SK-N-SH (cell line): ENCODE measurements at regions not wholly inside any gene's neighbourhood (a gene's known extent, or its start where the extent isn't known, plus 50 kb on each side); places are given as distances from the start of the nearest gene placed in this dataset.

Source experiments
- CTCF ChIA-PET: fragments of 300-600, 350-600 bp; formaldehyde crosslinking; extraction: SDS; loops from one replicate; lab custom pipeline; 2021; lab: Yijun Ruan, JAX
- POLR2A ChIA-PET: fragments of 350-600 bp; sonication (Branson Sonifier 250); formaldehyde crosslinking; extraction: SDS; loops from one replicate; lab custom pipeline; 2020; ENCODE audit warnings: antibody characterized with exemption, inconsistent platforms; lab: Yijun Ruan, JAX
- DNase-seq: peaks from one replicate; pipeline ENCODE4 v3.0.0; 2012
- H2AFZ ChIP-seq: fragments of 200-600 bp; sonication (generic); 2 replicates; pipeline ENCODE4 v1.8.1; 2016; ENCODE audit warnings: antibody characterized with exemption, mild to moderate bottlenecking, low read depth
- H3F3A ChIP-seq: fragments of 200-600 bp; sonication (generic); replicated peaks from 2 replicates; pipeline ENCODE3; 2016; ENCODE audit warnings: antibody characterized with exemption, mild to moderate bottlenecking; ENCODE audit not compliant: insufficient read depth
- H3K27ac ChIP-seq, 2 experiments: fragments of 200-500 bp in 1 of 2; fragments of 200-600 bp in 1 of 2; sonication (Bioruptor generic) in 1 of 2; sonication (generic), shearing (Covaris generic) in 1 of 2; 2 replicates each; pipeline versions ENCODE4 v1.5.1 to v1.6.1; 2014 to 2016; ENCODE audit warnings: low read depth in 2 of 2, inconsistent platforms in 1 of 2, low read length in 1 of 2, mild to moderate bottlenecking in 1 of 2, mixed read lengths in 1 of 2
- H3K27me3 ChIP-seq: fragments of 200-600 bp; sonication (generic), shearing (Covaris generic); 2 replicates; pipeline ENCODE4 v1.6.1; 2016; ENCODE audit warnings: mixed run types; ENCODE audit not compliant: insufficient read depth
- H3K36me3 ChIP-seq, 2 experiments: fragments of 200-500 bp in 1 of 2; fragments of 200-600 bp in 1 of 2; sonication (Bioruptor generic) in 1 of 2; sonication (generic) in 1 of 2; replicated peaks in 1 of 2; 2 replicates each; pipeline versions ENCODE3 to v1.5.1; 2014 to 2016; ENCODE audit warnings: low read length in 1 of 2, mild to moderate bottlenecking in 1 of 2; ENCODE audit not compliant: insufficient read depth in 2 of 2, control insufficient read depth in 1 of 2
- H3K4me1 ChIP-seq, 2 experiments: fragments of 200-500 bp in 1 of 2; fragments of 200-600 bp in 1 of 2; sonication (Bioruptor generic) in 1 of 2; sonication (generic), shearing (Covaris generic) in 1 of 2; 2 replicates each; pipeline versions ENCODE4 v1.5.1 to v1.6.1; 2014 to 2016; ENCODE audit warnings: low read depth in 1 of 2, low read length in 1 of 2, mixed run types in 1 of 2; ENCODE audit not compliant: insufficient read depth in 2 of 2, control insufficient read depth in 1 of 2
- H3K4me2 ChIP-seq: fragments of 200-600 bp; sonication (generic), shearing (Covaris generic); 2 replicates; pipeline ENCODE4 v1.6.1; 2017; ENCODE audit warnings: mixed run types
- H3K4me3 ChIP-seq, 2 experiments: fragments of 200-500 bp in 1 of 2; fragments of 200-600 bp in 1 of 2; sonication (Bioruptor generic) in 1 of 2; sonication (generic), shearing (Covaris generic) in 1 of 2; 2 replicates each; pipeline versions ENCODE4 v1.5.1 to v1.8.1; 2014 to 2016; ENCODE audit warnings: low read depth in 2 of 2, inconsistent platforms in 1 of 2, low read length in 1 of 2, mild to moderate bottlenecking in 1 of 2, mixed read lengths in 1 of 2, moderate library complexity in 1 of 2
- H3K79me2 ChIP-seq: fragments of 200-600 bp; sonication (generic); 2 replicates; pipeline ENCODE4 v1.8.1; 2017; ENCODE audit warnings: mild to moderate bottlenecking; ENCODE audit not compliant: insufficient read depth
- H3K9ac ChIP-seq: fragments of 200-600 bp; sonication (generic); 2 replicates; pipeline ENCODE4 v1.6.1; 2017; ENCODE audit warnings: mixed run types
- H3K9me2 ChIP-seq: fragments of 200-600 bp; sonication (generic); 2 replicates; pipeline ENCODE4 v1.6.1; 2017; ENCODE audit warnings: mixed run types
- H3K9me3 ChIP-seq: fragments of 200-600 bp; sonication (generic); 2 replicates; pipeline ENCODE4 v1.6.1; 2017; ENCODE audit warnings: mixed run types, mild to moderate bottlenecking, moderate library complexity
- H4K20me1 ChIP-seq: fragments of 200-600 bp; sonication (generic); 2 replicates; pipeline ENCODE4 v1.6.1; 2017; ENCODE audit warnings: mild to moderate bottlenecking, mixed run types; ENCODE audit not compliant: insufficient read depth
- CHD2 ChIP-seq: fragments of 150-350 bp; IDR thresholded peaks from 2 replicates; pipeline ENCODE4 v1.6.1; 2018; ENCODE audit warnings: low read length; ENCODE audit not compliant: partially characterized antibody
- CTCF ChIP-seq: fragments of 200-600 bp; sonication (generic); IDR thresholded peaks from 2 replicates; pipeline ENCODE4 v1.6.1; 2017; ENCODE audit warnings: antibody characterized with exemption, mild to moderate bottlenecking, moderate library complexity
- EP300 ChIP-seq, 2 experiments: IDR thresholded peaks; 2 replicates each; pipeline versions ENCODE4 v1.4.0 to v1.6.1; 2012; ENCODE audit warnings: borderline replicate concordance in 1 of 2, low read depth in 1 of 2, low read length in 1 of 2
- FOSL2 ChIP-seq: IDR thresholded peaks from 2 replicates; pipeline ENCODE4 v1.4.0; 2012; ENCODE audit warnings: low read depth, mild to moderate bottlenecking, moderate library complexity, borderline replicate concordance
- FOXJ3 ChIP-seq: sonication (generic); formaldehyde crosslinking; IDR thresholded peaks from 2 replicates; pipeline ENCODE4 v1.5.1; 2020; ENCODE audit warnings: mild to moderate bottlenecking, missing genetic modification reagents
- IRF3 ChIP-seq: fragments of 150-350 bp; IDR thresholded peaks from 2 replicates; pipeline ENCODE4 v1.6.1; 2016; ENCODE audit warnings: mild to moderate bottlenecking, low read depth, low read length
- MEF2A ChIP-seq: IDR thresholded peaks from 2 replicates; pipeline ENCODE4 v1.4.0; 2012; ENCODE audit warnings: low read depth, borderline replicate concordance
- NRF1 ChIP-seq: IDR thresholded peaks from 2 replicates; pipeline ENCODE4 v1.6.1; 2012; ENCODE audit warnings: low read depth, mild to moderate bottlenecking, low read length
- PBX3 ChIP-seq: IDR thresholded peaks from 2 replicates; pipeline ENCODE4; 2012
- RAD21 ChIP-seq: IDR thresholded peaks from 2 replicates; pipeline ENCODE4 v1.6.1; 2012; ENCODE audit warnings: mild to moderate bottlenecking, low read length
- REST ChIP-seq: IDR thresholded peaks from 2 replicates; pipeline ENCODE4 v1.6.1; 2012; ENCODE audit warnings: mild to moderate bottlenecking, low read depth, low read length, moderate library complexity
- RXRA ChIP-seq: IDR thresholded peaks from 2 replicates; pipeline ENCODE4 v1.4.0; 2012; ENCODE audit warnings: low read depth, mild to moderate bottlenecking, borderline replicate concordance
- SIN3A ChIP-seq: IDR thresholded peaks from 2 replicates; pipeline ENCODE4 v1.6.1; 2012; ENCODE audit warnings: low read depth, mild to moderate bottlenecking, low read length, moderate library complexity, borderline replicate concordance
- USF1 ChIP-seq: IDR thresholded peaks from 2 replicates; pipeline ENCODE4 v1.4.0; 2012; ENCODE audit warnings: low read depth, borderline replicate concordance
- WGBS: methylation state at CpG from one replicate; pipeline ENCODE4 v1.1.6; 2017; ENCODE audit warnings: low lambda C conversion rate; 5-methylcytosine and 5-hydroxymethylcytosine counted together

GRCh38 chr3:94440767-94441493 lies 378.1 kb downstream of the NSUN3 start (continued):
- peak; percentile 80 for TF ChIP-seq PBX3
- TF ChIP-seq IRF3 = no peak
- TF ChIP-seq EP300 (IDR thresholded peaks at IDR 0.05; ENCODE audit: borderline replicate concordance in 1 of 2, low read depth in 1 of 2, low read length in 1 of 2) = peak in 1 of 2 experiments; percentile 46; a peak in 2 of 4 replicates
- no peak for TF ChIP-seq NRF1
- no peak for TF ChIP-seq REST
- peak; percentile 82 for TF ChIP-seq MEF2A
- peak; percentile 90 for TF ChIP-seq FOSL2
- no peak for TF ChIP-seq CTCF

- Histone ChIP-seq H3K79me2 (no peaks in the 10 kb centered on the region), H3K36me3 (no peaks in the 10 kb centered on the region), H3F3A (peaks cover 14% of the 10 kb centered on the region), H3K4me3 (no peak overlapping the region), H3K27me3 (no peaks in the 10 kb centered on the region), H3K4me2 (peak overlapping the region; percentile 55), H3K27ac (peak overlapping the region; percentile 34 to 76; a peak in 3 of 4 replicates), H3K9me2 (no peaks in the 10 kb centered on the region), H2AFZ (peak overlapping the region; percentile 77), H3K9ac (peak overlapping the region; percentile 35; the same call in 1 of the 2 replicates), H3K4me1 (peaks cover 0 to 17% of the 10 kb centered on the region in 2 experiments; a peak in 2 of 4 replicates), H3K9me3 (no peaks in the 10 kb centered on the region), H4K20me1 (no peaks in the 10 kb centered on the region)
- no peak for DNase-seq
- ChIA-PET POLR2A (no interaction called here), CTCF (no interaction called here)
- 54% methylated on average over 1 of the region's 1 CpG for WGBS
- TF ChIP-seq RAD21 = no peak
- TF ChIP-seq USF1 = no peak
- no peak for TF ChIP-seq CHD2
- no peak for TF ChIP-seq REST
- TF ChIP-seq CTCF = no peak
- no peak for TF ChIP-seq SIN3A
- no peak for TF ChIP-seq FOXJ3 (CRISPR knock-in tag)
- TF ChIP-seq RXRA = no peak
Observed at GRCh38 chr3:94441494-94441847, 378.6 kb downstream of the NSUN3 start.
